ENCODE measurements at regions not wholly inside any gene's neighbourhood (a gene's known extent, or its start where the extent isn't known, plus 50 kb on each side); places are given as distances from the start of the nearest gene placed in this dataset.

GRCh38 chr4:138961129-138961528 lies 54.5 kb upstream of the NOCT start:
- H3K79me2 ChIP-seq (ENCODE audit: low read length) = no peaks in the 10 kb centered on the region
- no peaks in the 10 kb centered on the region for H4K20me1 ChIP-seq (ENCODE audit: insufficient read depth, low read length)
- H3K4me3 ChIP-seq (ENCODE audit: low read length) = no peak overlapping the region
- no peak overlapping the region for H3K27ac ChIP-seq (ENCODE audit: low read length)
- no peaks in the 10 kb centered on the region for H3K4me1 ChIP-seq (ENCODE audit: low read length)
- H3K27me3 ChIP-seq (replicated peaks; ENCODE audit: insufficient read depth, low read length) = no peaks in the 10 kb centered on the region
- no peaks in the 10 kb centered on the region for H3K9me3 ChIP-seq (replicated peaks; ENCODE audit: insufficient read depth, low read length)
- no peak overlapping the region for H2AFZ ChIP-seq (ENCODE audit: low read length)
- H3F3A ChIP-seq (ENCODE audit: insufficient read depth, low read length) = no peaks in the 10 kb centered on the region
- TF ChIP-seq CTCF (IDR thresholded peaks at IDR 0.05; ENCODE audit: low read length) (no peak), EZH2phosphoT487 (IDR thresholded peaks at IDR 0.05; ENCODE audit: low read length) (no peak), EZH2 (optimal IDR thresholded peaks at IDR 0.05; ENCODE audit: low read depth, low read length) (no peak)
- no peaks in the 10 kb centered on the region for H3K9me2 ChIP-seq (replicated peaks; ENCODE audit: insufficient read depth, low read length)
- no peak overlapping the region for H3K4me2 ChIP-seq (ENCODE audit: low read depth, low read length)
- no peak for DNase-seq
- H3K36me3 ChIP-seq (replicated peaks; ENCODE audit: insufficient read depth, low read length) = no peaks in the 10 kb centered on the region
- H3K9ac ChIP-seq (ENCODE audit: low read length) = no peak overlapping the region

DNA sequence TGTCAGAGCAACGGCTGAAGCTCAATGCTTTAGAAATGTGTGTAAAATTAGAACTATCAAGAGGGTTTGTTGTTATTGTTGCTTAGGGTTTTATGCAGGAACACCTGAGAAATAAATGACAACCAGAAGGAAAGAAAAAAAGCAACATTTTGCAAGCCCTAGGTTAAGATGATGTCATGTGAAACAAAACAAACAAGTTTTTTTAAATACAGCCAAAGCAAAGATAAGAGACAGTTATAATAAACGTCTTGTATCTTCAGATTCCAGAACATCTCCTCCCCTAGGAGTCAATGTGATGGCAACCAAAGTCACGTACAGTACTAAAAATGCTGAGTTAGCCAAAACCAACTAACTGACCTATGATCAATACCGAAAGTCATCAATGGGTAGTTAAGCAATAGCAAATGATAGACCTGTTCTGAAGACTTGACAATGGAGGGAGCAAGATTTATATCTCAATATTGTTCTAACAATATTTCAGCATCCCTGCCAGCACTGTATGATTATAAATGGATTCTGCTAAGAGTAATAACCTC lies 55.3 kb upstream of the NOCT start:
- H3K9me2 ChIP-seq (replicated peaks; ENCODE audit: insufficient read depth, low read length) = no peaks in the 10 kb centered on the region
- TF ChIP-seq EZH2 (optimal IDR thresholded peaks at IDR 0.05; ENCODE audit: low read depth, low read length) (no peak), CTCF (IDR thresholded peaks at IDR 0.05; ENCODE audit: low read length) (no peak), EZH2phosphoT487 (IDR thresholded peaks at IDR 0.05; ENCODE audit: low read length) (no peak)
- H4K20me1 ChIP-seq (ENCODE audit: insufficient read depth, low read length) = no peaks in the 10 kb centered on the region
- H3K27ac ChIP-seq (ENCODE audit: low read length) = no peak overlapping the region
- H3K27me3 ChIP-seq (replicated peaks; ENCODE audit: insufficient read depth, low read length) = no peaks in the 10 kb centered on the region
- no peaks in the 10 kb centered on the region for H3K36me3 ChIP-seq (replicated peaks; ENCODE audit: insufficient read depth, low read length)
- H3F3A ChIP-seq (ENCODE audit: insufficient read depth, low read length) = no peaks in the 10 kb centered on the region
- H3K9ac ChIP-seq (ENCODE audit: low read length) = no peak overlapping the region
- no peak overlapping the region for H3K4me3 ChIP-seq (ENCODE audit: low read length)
- H3K4me2 ChIP-seq (ENCODE audit: low read depth, low read length) = no peak overlapping the region
- H2AFZ ChIP-seq (ENCODE audit: low read length) = no peak overlapping the region
- no peaks in the 10 kb centered on the region for H3K79me2 ChIP-seq (ENCODE audit: low read length)
- H3K4me1 ChIP-seq (ENCODE audit: low read length) = no peaks in the 10 kb centered on the region
- DNase-seq = no peak
- H3K9me3 ChIP-seq (replicated peaks; ENCODE audit: insufficient read depth, low read length) = no peaks in the 10 kb centered on the region

- H3F3A ChIP-seq (ENCODE audit: insufficient read depth, low read length) = no peaks in the 10 kb centered on the region
- DNase-seq = no peak
- H3K79me2 ChIP-seq (ENCODE audit: low read length) = no peaks in the 10 kb centered on the region
- H4K20me1 ChIP-seq (ENCODE audit: insufficient read depth, low read length) = no peaks in the 10 kb centered on the region
- TF ChIP-seq EZH2phosphoT487 (IDR thresholded peaks at IDR 0.05; ENCODE audit: low read length) = no peak
- TF ChIP-seq CTCF (IDR thresholded peaks at IDR 0.05; ENCODE audit: low read length) = no peak
- no peak for TF ChIP-seq EZH2 (optimal IDR thresholded peaks at IDR 0.05; ENCODE audit: low read depth, low read length)
- H3K27ac ChIP-seq (ENCODE audit: low read length) = no peak overlapping the region
- no peaks in the 10 kb centered on the region for H3K9me3 ChIP-seq (replicated peaks; ENCODE audit: insufficient read depth, low read length)
- no peak overlapping the region for H3K4me2 ChIP-seq (ENCODE audit: low read depth, low read length)
- no peak overlapping the region for H2AFZ ChIP-seq (ENCODE audit: low read length)
- H3K36me3 ChIP-seq (replicated peaks; ENCODE audit: insufficient read depth, low read length) = no peaks in the 10 kb centered on the region
- no peaks in the 10 kb centered on the region for H3K27me3 ChIP-seq (replicated peaks; ENCODE audit: insufficient read depth, low read length)
- H3K4me3 ChIP-seq (ENCODE audit: low read length) = no peak overlapping the region
- no peaks in the 10 kb centered on the region for H3K4me1 ChIP-seq (ENCODE audit: low read length)
- no peak overlapping the region for H3K9ac ChIP-seq (ENCODE audit: low read length)
- H3K9me2 ChIP-seq (replicated peaks; ENCODE audit: insufficient read depth, low read length) = no peaks in the 10 kb centered on the region
These were observed 56.3 kb upstream of the NOCT start for GRCh38 chr4:138959097-138959815.
